AG08395 (cell line): ENCODE measurements at regions not wholly inside any gene's neighbourhood (a gene's known extent, or its start where the extent isn't known, plus 50 kb on each side); places are given as distances from the start of the nearest gene placed in this dataset.
A peak's percentile ranks its signal among the peaks of the same experiment; 100 is the strongest.
"Not testable (repeated sequence)": the region's sequence is repeated elsewhere in the genome, so short reads cannot be mapped to it uniquely, and the experiment has no call there.

Experiments
- DNase-seq: peaks from one replicate; pipeline ENCODE4 v3.0.0; 2012; ENCODE audit warnings: mixed read lengths, low spot score

DNA sequence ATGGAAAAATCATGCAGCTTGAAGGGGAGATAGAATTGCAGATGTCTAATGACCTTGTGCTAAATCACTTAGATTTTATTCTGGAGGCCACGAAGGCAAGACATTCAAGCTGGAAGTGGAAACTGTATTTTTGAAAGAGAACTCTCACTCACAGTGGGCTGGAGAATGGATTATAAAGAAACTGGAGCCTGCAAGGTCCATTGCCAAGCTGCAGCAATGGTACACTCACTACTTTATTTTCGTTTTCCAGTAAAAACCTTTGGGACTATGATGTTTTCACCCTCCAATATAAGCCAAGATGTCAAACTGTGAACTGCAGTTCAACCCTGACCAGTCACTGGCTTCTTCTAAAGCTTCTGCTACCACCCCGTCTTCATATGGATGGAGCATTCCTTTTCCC is 62.0 kb downstream of the SKIDA1 start:
- no peak for DNase-seq

- DNase-seq, result no peak
These were observed 67.2 kb downstream of the SKIDA1 start for GRCh38 chr10:21458126-21458871.

DNA sequence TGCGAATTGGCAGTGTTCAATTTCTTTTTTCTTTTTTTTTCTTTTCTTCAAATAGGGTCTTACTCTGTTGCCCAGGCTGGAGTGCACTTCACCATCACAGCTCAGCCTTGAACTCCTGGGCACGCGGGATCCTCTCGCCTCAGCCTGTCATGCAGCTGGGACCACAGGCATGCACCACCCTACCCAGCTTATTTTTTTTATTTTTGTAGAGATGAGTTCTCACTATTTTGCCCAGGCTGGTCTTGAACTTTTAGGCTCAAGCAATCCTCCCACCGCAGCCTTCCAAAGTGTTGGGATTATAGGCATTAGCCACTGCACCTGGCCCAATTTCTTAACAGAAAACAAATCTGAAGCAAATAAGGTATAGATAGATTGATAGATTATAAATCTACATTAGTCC is 69.3 kb downstream of the SKIDA1 start:
- DNase-seq, result no peak

DNA sequence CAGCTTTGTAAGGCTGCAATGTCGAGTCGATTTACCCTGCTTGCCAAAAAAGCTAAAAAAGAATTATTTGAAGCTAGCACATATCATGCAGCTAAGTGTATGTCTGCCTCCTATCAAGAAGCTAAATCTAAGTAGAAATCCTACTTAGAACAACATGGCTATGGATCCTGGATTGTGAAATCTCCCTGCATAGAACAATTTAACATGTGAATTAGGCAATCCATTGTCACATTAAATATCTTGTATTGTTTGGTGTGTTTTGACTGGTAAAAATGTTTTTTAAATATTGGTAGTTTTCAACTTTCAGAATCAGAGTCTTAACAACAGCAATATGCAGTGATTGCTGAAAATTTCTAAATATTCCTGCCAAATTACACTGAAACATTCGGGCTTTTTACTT is 73.3 kb downstream of the SKIDA1 start:
- no peak for DNase-seq

GRCh38 chr10:21449288-21449966 is 76.1 kb downstream of the SKIDA1 start:
- no peak for DNase-seq

DNA sequence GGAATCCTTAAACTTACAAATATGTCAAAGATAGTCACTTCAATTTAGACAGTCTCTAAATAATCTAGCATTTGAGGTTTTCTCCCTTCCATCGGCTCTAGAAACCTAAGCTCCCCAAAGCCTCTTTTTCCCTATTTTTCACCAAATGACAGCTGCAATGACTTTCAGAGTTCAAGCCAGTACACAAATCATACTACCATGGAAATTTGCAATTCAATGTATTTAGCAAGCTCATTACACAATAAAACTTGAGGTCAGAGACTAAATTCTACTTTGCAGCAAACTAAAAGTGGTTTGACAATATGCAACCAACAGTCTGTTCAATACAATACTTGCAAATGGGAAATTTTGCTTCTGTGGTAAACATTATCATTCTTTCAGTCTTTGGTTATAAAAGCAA is 80.3 kb downstream of the SKIDA1 start:
- no peak for DNase-seq

GRCh38 chr10:21441625-21442024 is 83.9 kb downstream of the SKIDA1 start:
- DNase-seq, result no peak

DNA sequence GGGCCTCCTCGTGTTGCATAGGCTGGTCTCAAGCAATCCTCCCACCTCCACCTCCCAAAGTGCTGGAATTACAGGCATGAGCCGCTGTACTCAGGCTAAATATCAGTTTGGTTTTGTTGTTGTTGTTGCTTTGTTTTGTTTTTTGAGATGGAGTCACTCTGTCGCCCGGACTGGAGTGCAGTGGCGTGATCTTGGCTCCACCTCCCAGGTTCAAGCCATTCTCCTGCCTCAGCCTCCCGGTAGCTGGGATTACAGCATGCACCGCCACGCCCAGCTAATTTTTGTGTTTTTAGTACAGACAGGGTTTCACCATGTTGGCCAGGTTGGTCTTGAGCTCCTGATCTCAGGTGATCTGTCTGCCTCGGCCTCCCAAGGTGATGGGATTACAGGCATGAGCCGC is 86.6 kb downstream of the SKIDA1 start:
- not testable (repeated sequence) for DNase-seq

- DNase-seq, result no peak
These were observed 87.6 kb downstream of the SKIDA1 start for GRCh38 chr10:21437770-21438382.

DNA sequence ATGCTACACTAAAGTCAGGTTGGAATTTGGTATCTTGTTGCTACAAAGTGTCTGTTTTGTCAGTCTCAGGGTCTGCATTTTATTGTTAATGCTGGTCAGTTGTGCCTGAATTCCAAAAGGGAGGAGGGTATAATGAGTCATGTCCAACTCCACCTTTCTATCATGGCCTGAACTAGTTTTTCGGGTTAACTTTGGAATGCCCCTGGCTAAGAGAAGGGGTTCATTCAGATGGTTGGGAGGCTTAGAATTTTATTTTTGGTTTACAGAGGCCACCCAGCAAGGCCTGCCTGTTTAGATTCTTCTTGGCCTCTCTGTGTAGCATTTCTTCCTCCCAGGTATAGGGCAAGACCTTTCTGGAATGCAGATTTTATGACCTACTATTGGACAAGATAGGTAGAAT is 93.2 kb downstream of the SKIDA1 start:
- no peak for DNase-seq

- no peak for DNase-seq
These were observed 93.7 kb downstream of the SKIDA1 start for GRCh38 chr10:21431799-21432198.

- DNase-seq, result peak; percentile 39
These were observed 97.5 kb downstream of the SKIDA1 start for GRCh38 chr10:21427804-21428481.

DNA sequence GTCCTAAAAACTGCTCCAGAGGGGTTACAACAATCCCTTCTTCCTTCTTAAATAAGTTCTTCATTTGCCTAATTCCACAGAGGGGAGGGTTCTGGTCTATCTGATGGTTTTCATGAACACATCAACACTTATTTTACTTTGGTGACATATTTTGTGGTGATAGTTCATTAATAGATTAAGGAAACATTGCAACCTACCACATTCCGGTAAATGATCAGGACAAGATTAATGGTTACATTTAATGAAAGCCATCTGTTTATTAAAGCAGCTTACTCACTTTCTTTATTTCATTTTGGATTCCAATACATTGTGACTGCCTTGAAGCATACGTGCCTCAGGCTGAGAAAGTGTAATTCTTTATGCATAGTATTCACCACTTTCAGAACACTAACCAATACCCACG is 101.0 kb downstream of the SKIDA1 start:
- peak; percentile 59 for DNase-seq

DNA sequence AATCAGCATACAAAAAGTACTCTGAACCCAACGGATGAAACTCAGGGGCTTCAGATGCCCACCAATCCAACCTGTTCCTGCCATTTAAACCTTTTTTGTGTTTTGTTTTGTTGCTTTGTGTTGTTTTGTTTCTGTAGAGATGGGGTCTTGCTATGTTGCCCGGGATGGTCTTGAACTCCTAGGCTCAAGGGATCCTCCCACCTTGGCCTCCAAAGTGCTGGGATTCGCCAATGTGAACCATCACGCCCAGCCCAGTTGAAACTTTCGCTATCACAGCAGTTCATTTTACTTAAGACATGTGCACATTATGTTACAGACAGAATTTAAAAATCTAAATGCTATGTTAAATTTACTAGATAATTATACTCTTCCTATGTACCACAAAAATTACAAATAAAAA is 101.6 kb downstream of the SKIDA1 start:
- DNase-seq, result no peak

DNA sequence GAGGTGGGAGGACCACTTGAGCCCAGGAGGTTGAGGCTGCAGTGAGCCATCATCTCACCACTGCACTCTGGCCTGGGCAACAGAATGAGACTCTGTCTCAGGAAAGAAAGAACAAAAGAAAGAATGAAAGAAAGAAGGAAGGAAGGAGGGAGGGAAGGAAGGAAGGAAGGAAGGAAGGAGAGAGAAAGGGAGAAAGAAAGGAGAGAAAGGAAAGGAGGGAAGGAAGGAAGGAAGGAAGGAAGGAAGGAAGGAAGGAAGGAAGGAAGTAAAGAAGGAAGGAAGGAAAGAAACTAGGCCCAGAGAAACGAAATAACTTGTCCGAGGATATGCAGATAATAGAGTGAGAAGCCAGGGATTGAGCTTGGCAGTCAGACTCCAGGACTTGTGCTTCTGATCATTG is 102.1 kb downstream of the SKIDA1 start:
- DNase-seq, result no peak

DNA sequence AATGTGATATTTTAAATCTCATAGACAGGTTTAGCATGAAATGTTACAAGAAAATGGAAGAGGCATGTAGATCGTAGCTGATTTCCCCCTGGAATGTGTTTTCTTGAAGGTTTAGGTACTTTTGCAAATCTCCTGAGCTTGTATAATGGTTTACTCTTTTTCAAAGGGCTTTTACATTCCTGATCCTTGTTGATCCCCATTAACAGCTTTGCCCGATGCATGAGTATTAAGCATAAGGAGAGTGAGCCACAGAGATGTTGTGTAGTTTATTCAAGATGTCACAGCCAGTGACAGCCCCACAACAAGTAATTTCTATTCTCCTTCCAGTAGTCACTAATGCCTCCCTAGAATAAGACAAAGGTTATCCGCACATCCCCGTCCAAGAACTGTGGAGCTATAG is 103.7 kb downstream of the SKIDA1 start:
- DNase-seq, result no peak

GRCh38 chr10:21421016-21421415 is 104.5 kb downstream of the SKIDA1 start:
- no peak for DNase-seq

DNA sequence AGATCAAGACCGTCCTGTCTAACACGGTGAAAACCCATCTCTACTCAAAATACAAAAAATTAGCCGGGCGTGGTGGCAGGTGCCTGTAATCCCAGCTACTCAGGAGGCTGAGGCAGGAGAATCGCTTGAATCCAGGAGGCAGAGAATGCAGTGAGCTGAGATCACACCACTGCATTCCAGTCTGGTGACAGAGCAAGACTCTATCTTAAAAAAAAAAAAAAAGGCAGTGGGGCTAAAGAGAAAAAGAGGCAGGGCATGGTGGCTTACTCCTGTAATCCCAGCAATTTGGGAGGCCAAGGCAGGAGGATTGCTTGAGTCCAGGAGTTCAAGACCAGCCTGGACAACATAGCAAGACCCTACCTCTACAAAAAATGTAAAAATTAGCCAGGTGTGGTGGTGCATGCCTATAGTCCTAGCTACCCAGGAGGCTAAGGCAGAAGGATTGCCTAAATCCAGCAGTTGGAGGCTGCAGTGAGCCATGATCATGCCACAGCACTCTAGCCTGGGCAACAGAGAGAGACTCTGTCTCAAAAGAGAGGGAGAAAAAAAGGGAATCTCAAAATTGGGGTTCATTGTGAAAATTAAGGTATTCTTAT is 106.4 kb downstream of the SKIDA1 start:
- DNase-seq, result not testable (repeated sequence)

- no peak for DNase-seq
These were observed 108.2 kb downstream of the SKIDA1 start for GRCh38 chr10:21417172-21417712.

GRCh38 chr10:21413680-21414079 is 111.8 kb downstream of the SKIDA1 start:
- no peak for DNase-seq

- DNase-seq, result no peak
These were observed 112.2 kb downstream of the SKIDA1 start for GRCh38 chr10:21413268-21413667.

DNA sequence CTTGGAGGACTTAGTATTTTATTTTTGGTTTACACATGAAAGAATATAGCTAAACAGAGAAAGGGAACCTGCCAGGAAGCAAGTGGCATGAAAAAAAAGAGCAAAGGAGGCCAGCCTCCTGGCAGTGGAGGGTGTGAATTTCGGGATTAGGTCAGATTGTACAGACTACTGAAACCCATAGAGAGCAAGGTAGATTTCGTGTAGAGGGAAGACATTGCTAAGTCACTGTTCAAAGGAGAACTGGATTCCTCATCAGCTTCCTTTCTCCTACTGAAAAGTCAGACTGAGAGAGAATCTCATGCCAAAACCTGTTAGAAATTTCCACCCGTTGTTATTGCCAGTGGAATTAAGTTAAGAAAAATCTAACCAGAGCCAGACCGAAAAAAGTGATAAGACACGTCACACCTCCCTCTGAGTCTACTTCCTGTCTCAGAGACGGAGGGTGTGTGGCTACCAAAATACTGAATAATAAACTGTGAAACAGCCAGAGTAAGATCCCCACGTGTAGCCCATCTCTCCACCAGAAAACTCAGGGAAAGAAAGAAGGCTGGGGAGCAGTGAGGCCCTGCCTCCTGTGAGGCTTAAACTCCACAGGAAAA is 118.8 kb downstream of the SKIDA1 start:
- DNase-seq, result peak; percentile 24
